ENCODE measurements at regions not wholly inside any gene's neighbourhood (a gene's known extent, or its start where the extent isn't known, plus 50 kb on each side); places are given as distances from the start of the nearest gene placed in this dataset.
"Not testable (repeated sequence)": the region's sequence is repeated elsewhere in the genome, so short reads cannot be mapped to it uniquely, and the experiment has no call there.

- not testable (repeated sequence) for TF ChIP-seq EZH2 (IDR thresholded peaks at IDR 0.05; ENCODE audit: insufficient read depth, poor library complexity, severe bottlenecking); EZH2phosphoT487 (IDR thresholded peaks at IDR 0.05; ENCODE audit: insufficient read depth, low read depth)
Observed at GRCh38 chr7:152961796-152962195, 202.2 kb downstream of the ACTR3B start.
